ENCODE measurements at regions not wholly inside any gene's neighbourhood (a gene's known extent, or its start where the extent isn't known, plus 50 kb on each side); places are given as distances from the start of the nearest gene placed in this dataset.

DNA sequence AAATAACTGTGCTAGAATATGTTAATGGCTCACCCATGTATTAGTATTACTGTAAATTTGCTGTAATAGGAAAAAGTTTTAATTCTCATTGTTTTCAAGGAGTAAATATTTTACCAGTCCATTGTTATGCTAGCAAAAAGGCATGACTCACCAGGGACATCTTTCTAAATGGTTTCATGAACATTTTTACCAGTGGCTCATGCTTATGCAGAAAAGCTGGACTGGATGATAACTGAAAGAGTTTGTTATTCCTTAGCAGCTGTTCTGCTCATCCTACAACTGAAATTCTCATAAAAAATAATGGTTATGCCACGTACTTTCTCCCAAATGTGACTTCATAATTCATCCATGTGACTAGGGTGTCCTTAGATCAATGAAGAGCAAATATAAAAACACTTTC is 111.9 kb upstream of the PCDH18 start:
- TF ChIP-seq, protein P1, sequence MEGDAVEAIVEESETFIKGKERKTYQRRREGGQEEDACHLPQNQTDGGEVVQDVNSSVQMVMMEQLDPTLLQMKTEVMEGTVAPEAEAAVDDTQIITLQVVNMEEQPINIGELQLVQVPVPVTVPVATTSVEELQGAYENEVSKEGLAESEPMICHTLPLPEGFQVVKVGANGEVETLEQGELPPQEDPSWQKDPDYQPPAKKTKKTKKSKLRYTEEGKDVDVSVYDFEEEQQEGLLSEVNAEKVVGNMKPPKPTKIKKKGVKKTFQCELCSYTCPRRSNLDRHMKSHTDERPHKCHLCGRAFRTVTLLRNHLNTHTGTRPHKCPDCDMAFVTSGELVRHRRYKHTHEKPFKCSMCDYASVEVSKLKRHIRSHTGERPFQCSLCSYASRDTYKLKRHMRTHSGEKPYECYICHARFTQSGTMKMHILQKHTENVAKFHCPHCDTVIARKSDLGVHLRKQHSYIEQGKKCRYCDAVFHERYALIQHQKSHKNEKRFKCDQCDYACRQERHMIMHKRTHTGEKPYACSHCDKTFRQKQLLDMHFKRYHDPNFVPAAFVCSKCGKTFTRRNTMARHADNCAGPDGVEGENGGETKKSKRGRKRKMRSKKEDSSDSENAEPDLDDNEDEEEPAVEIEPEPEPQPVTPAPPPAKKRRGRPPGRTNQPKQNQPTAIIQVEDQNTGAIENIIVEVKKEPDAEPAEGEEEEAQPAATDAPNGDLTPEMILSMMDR (IDR thresholded peaks at IDR 0.05): no peak
- TF ChIP-seq POLR2AphosphoS5 (IDR thresholded peaks at IDR 0.05) (no peak), POLR2A (IDR thresholded peaks at IDR 0.05) (no peak)
- 48% methylated on average over 1 of the region's 1 CpG for WGBS
- no peak for DNase-seq (ENCODE audit: low spot score)
- intact Hi-C loops (cut with DNase I): no loop called here
- Histone ChIP-seq H3K36me3 (no peaks in the 10 kb centered on the region), H3K4me3 (no peak overlapping the region), H3K27ac (no peak overlapping the region), H3K4me1 (replicated peaks) (no peaks in the 10 kb centered on the region), H3K9me3 (no peaks in the 10 kb centered on the region), H3K27me3 (replicated peaks; ENCODE audit: insufficient read depth) (no peaks in the 10 kb centered on the region)

GRCh38 chr4:137641544-137641943 is 109.2 kb upstream of the PCDH18 start:
- intact Hi-C loops (cut with DNase I): no loop called here
- DNase-seq (ENCODE audit: low spot score): no peak
- no peak overlapping the region for H3K27ac ChIP-seq
- WGBS: 73% methylated on average over 3 of the region's 3 CpGs
- TF ChIP-seq, protein P1 (IDR thresholded peaks at IDR 0.05): no peak
- TF ChIP-seq POLR2A (IDR thresholded peaks at IDR 0.05): no peak
- TF ChIP-seq POLR2AphosphoS5 (IDR thresholded peaks at IDR 0.05): no peak
- H3K36me3 ChIP-seq: no peaks in the 10 kb centered on the region
- H3K4me3 ChIP-seq: no peak overlapping the region
- no peaks in the 10 kb centered on the region for H3K27me3 ChIP-seq (replicated peaks; ENCODE audit: insufficient read depth)
- no peaks in the 10 kb centered on the region for H3K4me1 ChIP-seq (replicated peaks)
- no peaks in the 10 kb centered on the region for H3K9me3 ChIP-seq

- TF ChIP-seq POLR2AphosphoS5 (IDR thresholded peaks at IDR 0.05) (no peak), POLR2A (IDR thresholded peaks at IDR 0.05) (no peak)
- TF ChIP-seq, protein P1 (IDR thresholded peaks at IDR 0.05): no peak
- DNase-seq (ENCODE audit: low spot score): no peak
- Histone ChIP-seq H3K27me3 (replicated peaks; ENCODE audit: insufficient read depth) (no peaks in the 10 kb centered on the region), H3K4me3 (no peak overlapping the region), H3K4me1 (replicated peaks) (no peaks in the 10 kb centered on the region), H3K9me3 (no peaks in the 10 kb centered on the region), H3K27ac (no peak overlapping the region), H3K36me3 (no peaks in the 10 kb centered on the region)
- 93% methylated on average over 1 of the region's 1 CpG for WGBS
- intact Hi-C loops (cut with DNase I): no loop called here
Measured at GRCh38 chr4:137640838-137641158, 108.5 kb upstream of the PCDH18 start.

- Histone ChIP-seq H3K4me1 (replicated peaks) (no peaks in the 10 kb centered on the region), H3K27ac (no peak overlapping the region)
- TF ChIP-seq POLR2A (IDR thresholded peaks at IDR 0.05) (no peak), POLR2AphosphoS5 (IDR thresholded peaks at IDR 0.05) (no peak)
- TF ChIP-seq, protein P1 (IDR thresholded peaks at IDR 0.05): no peak
Measured at GRCh38 chr4:137640156-137640837, 108.0 kb upstream of the PCDH18 start.

GRCh38 chr4:137638934-137639333 is 106.6 kb upstream of the PCDH18 start:
- no peak for DNase-seq (ENCODE audit: low spot score)
- H3K9me3 ChIP-seq: no peaks in the 10 kb centered on the region
- TF ChIP-seq POLR2A (IDR thresholded peaks at IDR 0.05) (no peak), POLR2AphosphoS5 (IDR thresholded peaks at IDR 0.05) (no peak)
- TF ChIP-seq, protein P1 (IDR thresholded peaks at IDR 0.05): no peak
- H3K27ac ChIP-seq: no peak overlapping the region
- intact Hi-C loops (cut with DNase I): no loop called here
- H3K4me3 ChIP-seq: no peak overlapping the region
- 76% methylated on average over 2 of the region's 2 CpGs for WGBS
- no peaks in the 10 kb centered on the region for H3K27me3 ChIP-seq (replicated peaks; ENCODE audit: insufficient read depth)
- H3K36me3 ChIP-seq: no peaks in the 10 kb centered on the region
- no peaks in the 10 kb centered on the region for H3K4me1 ChIP-seq (replicated peaks)

More at GRCh38 chr4:137640156-137640837, 108.0 kb upstream of the PCDH18 start:
- no peaks in the 10 kb centered on the region for H3K36me3 ChIP-seq
- H3K4me3 ChIP-seq: no peak overlapping the region
- DNase-seq (ENCODE audit: low spot score): no peak
- intact Hi-C loops (cut with DNase I): no loop called here
- 88% methylated on average over 4 of the region's 4 CpGs for WGBS
- no peaks in the 10 kb centered on the region for H3K27me3 ChIP-seq (replicated peaks; ENCODE audit: insufficient read depth)
- no peaks in the 10 kb centered on the region for H3K9me3 ChIP-seq
